ENCODE measurements at regions not wholly inside any gene's neighbourhood (a gene's known extent, or its start where the extent isn't known, plus 50 kb on each side); places are given as distances from the start of the nearest gene placed in this dataset.

DNA sequence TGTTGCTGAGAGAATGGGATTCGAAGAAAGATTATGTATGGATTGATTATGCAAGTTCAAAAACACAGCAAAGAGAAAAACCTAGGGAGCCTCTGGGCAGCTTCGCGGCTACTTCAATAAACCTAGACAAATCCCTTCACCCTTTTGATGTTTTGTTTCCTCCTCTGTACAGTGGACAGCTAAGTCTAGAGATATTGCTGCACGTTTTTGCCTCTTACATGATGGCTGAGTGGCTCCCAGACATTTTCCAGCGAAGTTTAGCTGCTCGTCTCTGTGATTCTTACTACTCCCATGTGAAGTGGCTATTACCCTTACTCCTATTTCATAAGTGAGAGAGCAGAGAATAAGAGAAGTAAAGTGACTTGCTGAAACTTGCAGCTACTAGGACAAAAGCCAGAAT is 695.0 kb upstream of the GRM7 start:
- H3K27me3 ChIP-seq: no peaks in the 10 kb centered on the region
- WGBS, 2 donors: 49 to 75% methylated on average over 6 of the region's 6 CpGs
- TF ChIP-seq POLR2A (IDR thresholded peaks at IDR 0.05) (no peak), EP300 (IDR thresholded peaks at IDR 0.05) (no peak)
- TF ChIP-seq, protein P1, sequence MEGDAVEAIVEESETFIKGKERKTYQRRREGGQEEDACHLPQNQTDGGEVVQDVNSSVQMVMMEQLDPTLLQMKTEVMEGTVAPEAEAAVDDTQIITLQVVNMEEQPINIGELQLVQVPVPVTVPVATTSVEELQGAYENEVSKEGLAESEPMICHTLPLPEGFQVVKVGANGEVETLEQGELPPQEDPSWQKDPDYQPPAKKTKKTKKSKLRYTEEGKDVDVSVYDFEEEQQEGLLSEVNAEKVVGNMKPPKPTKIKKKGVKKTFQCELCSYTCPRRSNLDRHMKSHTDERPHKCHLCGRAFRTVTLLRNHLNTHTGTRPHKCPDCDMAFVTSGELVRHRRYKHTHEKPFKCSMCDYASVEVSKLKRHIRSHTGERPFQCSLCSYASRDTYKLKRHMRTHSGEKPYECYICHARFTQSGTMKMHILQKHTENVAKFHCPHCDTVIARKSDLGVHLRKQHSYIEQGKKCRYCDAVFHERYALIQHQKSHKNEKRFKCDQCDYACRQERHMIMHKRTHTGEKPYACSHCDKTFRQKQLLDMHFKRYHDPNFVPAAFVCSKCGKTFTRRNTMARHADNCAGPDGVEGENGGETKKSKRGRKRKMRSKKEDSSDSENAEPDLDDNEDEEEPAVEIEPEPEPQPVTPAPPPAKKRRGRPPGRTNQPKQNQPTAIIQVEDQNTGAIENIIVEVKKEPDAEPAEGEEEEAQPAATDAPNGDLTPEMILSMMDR (IDR thresholded peaks at IDR 0.05): no peak
- no peak overlapping the region for H3K27ac ChIP-seq
- H3K4me3 ChIP-seq: no peak overlapping the region
- no peak for DNase-seq (ENCODE audit: low spot score in 2 of 2)
- H3K4me1 ChIP-seq: no peaks in the 10 kb centered on the region
- H3K9me3 ChIP-seq: no peaks in the 10 kb centered on the region
- no peaks in the 10 kb centered on the region for H3K36me3 ChIP-seq

DNA sequence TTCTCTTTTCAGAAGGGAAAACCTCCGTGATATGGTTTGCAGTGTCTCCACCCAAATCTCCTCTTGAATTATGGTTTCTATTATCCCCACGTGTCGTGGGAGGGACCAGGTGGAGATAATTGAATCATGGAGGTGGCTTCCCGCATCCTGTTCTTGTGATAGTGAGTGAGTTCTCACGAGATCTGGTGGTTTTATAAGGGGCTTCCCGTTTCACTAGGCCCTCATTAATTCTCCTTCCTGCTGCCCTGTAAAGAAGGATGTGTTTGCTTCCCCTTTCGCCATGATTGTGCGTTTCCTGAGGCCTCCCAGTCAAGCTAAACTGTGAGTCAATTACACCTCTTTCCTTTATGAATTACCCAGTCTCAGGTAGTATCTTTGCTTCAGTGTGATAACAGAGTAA is 692.7 kb upstream of the GRM7 start:
- Histone ChIP-seq H3K4me3 (no peak overlapping the region), H3K9me3 (no peaks in the 10 kb centered on the region), H3K27ac (no peak overlapping the region), H3K27me3 (no peaks in the 10 kb centered on the region), H3K36me3 (no peaks in the 10 kb centered on the region), H3K4me1 (no peaks in the 10 kb centered on the region)
- DNase-seq (ENCODE audit: low spot score in 2 of 2): no peak
- 69 to 76% methylated on average over 8 of the region's 8 CpGs for WGBS, 2 donors
- TF ChIP-seq EP300 (IDR thresholded peaks at IDR 0.05) (no peak), POLR2A (IDR thresholded peaks at IDR 0.05) (no peak)
- TF ChIP-seq, protein P1 (IDR thresholded peaks at IDR 0.05): no peak

DNA sequence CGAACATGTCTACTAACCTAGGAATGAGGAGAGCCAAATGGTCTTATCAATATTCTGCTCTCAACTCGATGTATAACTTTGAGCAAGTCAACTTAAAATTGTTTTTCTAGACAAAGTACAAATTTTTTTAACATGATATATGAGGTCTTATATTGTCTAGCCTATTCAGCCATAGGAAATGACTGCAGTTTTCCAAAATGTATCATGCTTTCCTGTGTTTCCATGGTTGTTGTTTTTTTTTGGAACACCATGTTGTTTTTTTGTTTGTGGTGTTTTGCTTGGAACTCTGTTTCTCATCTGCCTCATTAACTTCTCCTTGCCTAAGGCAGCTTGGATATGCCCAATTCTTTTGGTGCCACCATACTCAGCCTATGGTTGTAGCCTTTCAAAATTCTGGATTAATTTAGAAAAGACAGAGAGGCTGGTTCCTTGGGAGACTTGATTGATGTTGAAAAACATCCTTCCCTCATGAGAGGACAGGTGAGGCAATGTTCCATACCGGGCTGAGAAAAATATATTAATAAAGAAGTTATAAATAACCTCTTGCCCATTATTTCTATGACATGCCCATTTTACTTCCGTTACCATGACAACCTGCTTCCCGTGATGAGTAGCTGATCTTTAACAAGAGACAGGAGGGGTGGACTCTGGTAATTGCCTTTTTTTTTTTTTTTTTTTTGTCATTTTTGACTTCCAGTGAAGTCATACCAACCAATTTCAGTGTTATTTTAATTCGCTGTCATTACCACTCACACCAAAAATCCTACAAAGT is 687.9 kb upstream of the GRM7 start:
- DNase-seq (ENCODE audit: low spot score in 2 of 2): no peak
- TF ChIP-seq EP300 (IDR thresholded peaks at IDR 0.05) (no peak), POLR2A (IDR thresholded peaks at IDR 0.05) (no peak)
- TF ChIP-seq, protein P1 (IDR thresholded peaks at IDR 0.05): no peak
- WGBS, 2 donors: 69 to 82% methylated on average over 6 of the region's 6 CpGs
- Histone ChIP-seq H3K4me1 (no peaks in the 10 kb centered on the region), H3K27ac (no peak overlapping the region), H3K27me3 (no peaks in the 10 kb centered on the region), H3K9me3 (no peaks in the 10 kb centered on the region), H3K4me3 (no peak overlapping the region), H3K36me3 (no peaks in the 10 kb centered on the region)

DNA sequence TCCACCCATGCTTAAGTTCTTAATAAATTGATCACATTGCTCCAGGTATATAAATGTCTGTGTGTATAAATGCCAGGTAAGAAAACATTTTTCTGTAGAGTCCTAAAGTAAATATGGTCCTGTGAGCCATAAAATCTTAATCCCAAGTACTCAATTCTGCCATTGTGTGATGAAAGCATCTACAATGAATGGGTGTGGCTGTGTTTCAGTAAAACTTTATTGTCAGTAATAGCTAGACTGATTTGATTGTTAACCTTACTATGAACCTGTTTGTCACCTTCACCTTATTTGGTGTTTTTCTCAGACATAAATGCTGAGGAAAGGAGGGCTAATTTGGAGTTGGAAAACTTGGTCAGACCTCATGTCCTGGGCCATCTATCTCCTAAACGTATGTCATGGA is 683.5 kb upstream of the GRM7 start:
- 88% methylated on average over 1 of the region's 1 CpG for WGBS, 2 donors
- no peaks in the 10 kb centered on the region for H3K27me3 ChIP-seq
- no peaks in the 10 kb centered on the region for H3K4me1 ChIP-seq
- H3K27ac ChIP-seq: no peak overlapping the region
- no peak overlapping the region for H3K4me3 ChIP-seq
- H3K9me3 ChIP-seq: no peaks in the 10 kb centered on the region
- no peaks in the 10 kb centered on the region for H3K36me3 ChIP-seq
- TF ChIP-seq, protein P1 (IDR thresholded peaks at IDR 0.05): no peak
- TF ChIP-seq POLR2A (IDR thresholded peaks at IDR 0.05) (no peak), EP300 (IDR thresholded peaks at IDR 0.05) (no peak)
- no peak for DNase-seq (ENCODE audit: low spot score in 2 of 2)

DNA sequence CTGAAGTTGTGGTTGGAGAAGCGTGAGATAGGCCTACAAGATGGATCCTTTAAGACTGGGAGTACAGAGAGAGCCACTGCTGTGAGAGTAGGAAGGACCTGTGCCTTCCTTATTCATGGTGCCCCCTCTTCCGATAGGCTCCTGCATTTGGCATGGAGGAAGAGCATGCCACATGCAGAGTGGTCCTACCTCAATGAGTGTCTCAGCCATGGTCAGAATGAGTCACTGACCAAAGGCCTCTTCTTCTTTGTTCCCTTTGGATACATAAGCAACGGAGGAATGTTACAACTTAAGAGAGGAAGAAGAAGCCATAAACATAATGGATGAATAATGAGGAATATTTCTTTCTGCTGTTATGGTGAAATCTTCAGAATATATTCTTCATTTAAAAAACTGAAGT is 681.2 kb upstream of the GRM7 start:
- H3K27ac ChIP-seq: no peak overlapping the region
- TF ChIP-seq POLR2A (IDR thresholded peaks at IDR 0.05) (no peak), EP300 (IDR thresholded peaks at IDR 0.05) (no peak)
- TF ChIP-seq, protein P1 (IDR thresholded peaks at IDR 0.05): no peak
- WGBS, 2 donors: 74 to 79% methylated on average over 3 of the region's 3 CpGs

More for the DNA sequence above, 681.2 kb upstream of the GRM7 start:
- Histone ChIP-seq H3K27me3 (no peaks in the 10 kb centered on the region), H3K36me3 (no peaks in the 10 kb centered on the region), H3K4me1 (no peaks in the 10 kb centered on the region), H3K4me3 (no peak overlapping the region), H3K9me3 (no peaks in the 10 kb centered on the region)
- no peak for DNase-seq (ENCODE audit: low spot score in 2 of 2)
